GM21528 (cell line): ENCODE measurements at regions not wholly inside any gene's neighbourhood (a gene's known extent, or its start where the extent isn't known, plus 50 kb on each side); places are given as distances from the start of the nearest gene placed in this dataset.
"Not testable (repeated sequence)": the region's sequence is repeated elsewhere in the genome, so short reads cannot be mapped to it uniquely, and the experiment has no call there.

ENCODE experiments used
- ATAC-seq: cut with Tn5 transposase; IDR thresholded peaks from one replicate; pipeline ENCODE4 v1.9.1; 2021; ENCODE audit warnings: mild to moderate bottlenecking, moderate library complexity; ENCODE audit not compliant: unreplicated experiment, low FRiP score

- no peak for ATAC-seq
These were observed 111.7 kb downstream of the PCSK1 start for GRCh38 chr5:96321345-96321744.

GRCh38 chr5:96320797-96321196, 112.3 kb downstream of the PCSK1 start:
- ATAC-seq, result no peak

- ATAC-seq, result not testable (repeated sequence)
These were observed 112.9 kb downstream of the PCSK1 start for GRCh38 chr5:96319981-96320739.

GRCh38 chr5:96318569-96319110, 114.4 kb downstream of the PCSK1 start:
- ATAC-seq, result no peak

GRCh38 chr5:96317945-96318344, 115.1 kb downstream of the PCSK1 start:
- no peak for ATAC-seq

- no peak for ATAC-seq
These were observed 116.6 kb downstream of the PCSK1 start for GRCh38 chr5:96316487-96316886.

GRCh38 chr5:96316017-96316416, 117.0 kb downstream of the PCSK1 start:
- no peak for ATAC-seq

- peak; percentile 60 for ATAC-seq
These were observed 117.6 kb downstream of the PCSK1 start for GRCh38 chr5:96315431-96315830.

- ATAC-seq, result no peak
These were observed 120.7 kb downstream of the PCSK1 start for GRCh38 chr5:96312383-96312782.

- not testable (repeated sequence) for ATAC-seq
These were observed 126.0 kb downstream of the PCSK1 start for GRCh38 chr5:96307047-96307446.

GRCh38 chr5:96302174-96302738, 130.8 kb downstream of the PCSK1 start:
- ATAC-seq, result no peak

- no peak for ATAC-seq
These were observed 132.1 kb downstream of the PCSK1 start for GRCh38 chr5:96300976-96301375.

- no peak for ATAC-seq
These were observed 135.2 kb downstream of the PCSK1 start for GRCh38 chr5:96297867-96298266.

- ATAC-seq, result no peak
These were observed 135.8 kb downstream of the PCSK1 start for GRCh38 chr5:96297290-96297689.

- ATAC-seq, result no peak
These were observed 138.2 kb downstream of the PCSK1 start for GRCh38 chr5:96294884-96295202.

- ATAC-seq, result no peak
These were observed 138.8 kb downstream of the PCSK1 start for GRCh38 chr5:96293966-96294883.

- no peak for ATAC-seq
These were observed 140.3 kb downstream of the PCSK1 start for GRCh38 chr5:96292582-96293247.

- not testable (repeated sequence) for ATAC-seq
These were observed 143.8 kb downstream of the PCSK1 start for GRCh38 chr5:96289287-96289686.

- ATAC-seq, result no peak
These were observed 144.2 kb downstream of the PCSK1 start for GRCh38 chr5:96288845-96289185.

- no peak for ATAC-seq
These were observed 144.7 kb downstream of the PCSK1 start for GRCh38 chr5:96288166-96288844.
